Colonic mucosa (tissue), 4 donors: ENCODE measurements at regions not wholly inside any gene's neighbourhood (a gene's known extent, or its start where the extent isn't known, plus 50 kb on each side); places are given as distances from the start of the nearest gene placed in this dataset.

Source experiments
- DNase-seq: peaks from one replicate; pipeline ENCODE4 v3.0.0-alpha.2; 2020
- H3K27ac ChIP-seq: fragments of 200-600 bp; one replicate; pipeline ENCODE4 v1.8.0; 2021
- H3K27me3 ChIP-seq: fragments of 200-600 bp; one replicate; pipeline ENCODE4 v1.8.0; 2021
- H3K36me3 ChIP-seq: fragments of 200-600 bp; one replicate; pipeline ENCODE4 v1.8.0; 2021
- H3K4me1 ChIP-seq: fragments of 200-600 bp; one replicate; pipeline ENCODE4 v1.8.0; 2021; ENCODE audit warnings: mild to moderate bottlenecking
- H3K4me3 ChIP-seq: fragments of 200-600 bp; one replicate; pipeline ENCODE4 v1.8.0; 2021
- H3K9ac ChIP-seq, 2 donors: one replicate each; pipeline ENCODE4 v1.7.0; 2013; ENCODE audit warnings: control low read depth in 2 of 2, low read depth in 2 of 2, low read length in 2 of 2
- H3K9me3 ChIP-seq: fragments of 200-600 bp; one replicate; pipeline ENCODE4 v1.8.0; 2021
- CTCF ChIP-seq: fragments of 200-600 bp; IDR thresholded peaks from one replicate; pipeline ENCODE4 v1.8.0; 2022; ENCODE audit warnings: antibody characterized with exemption, mild to moderate bottlenecking
- intact Hi-C: fragments of 100-400 bp; cut with DNase I; formaldehyde crosslinking; loops from one replicate; pipeline ENCODE4 v1.14.1; 2022
- donor health status: healthy.
- donor health status: DM: no; HTN: no; CAD: no.
- donor health status: DM: no; HTN: no; CAD: no.

GRCh38 chr4:35711127-35711526, 533.2 kb downstream of the ARAP2 start:
- H3K4me1 ChIP-seq = no peaks in the 10 kb centered on the region
- no peak for TF ChIP-seq CTCF
- intact Hi-C loops = no loop called here
- no peaks in the 10 kb centered on the region for H3K9me3 ChIP-seq
- H3K27ac ChIP-seq = no peak overlapping the region
- DNase-seq = no peak
- no peak overlapping the region for H3K9ac ChIP-seq
- no peaks in the 10 kb centered on the region for H3K36me3 ChIP-seq
- H3K27me3 ChIP-seq = no peaks in the 10 kb centered on the region
- no peak overlapping the region for H3K4me3 ChIP-seq

GRCh38 chr4:35723973-35724372, 520.3 kb downstream of the ARAP2 start:
- intact Hi-C loops = no loop called here
- TF ChIP-seq CTCF = no peak
- DNase-seq = no peak
- H3K27ac ChIP-seq = no peak overlapping the region
- H3K36me3 ChIP-seq = no peaks in the 10 kb centered on the region
- H3K4me3 ChIP-seq = no peak overlapping the region
- no peaks in the 10 kb centered on the region for H3K9me3 ChIP-seq
- no peaks in the 10 kb centered on the region for H3K4me1 ChIP-seq
- H3K9ac ChIP-seq = no peak overlapping the region
- no peaks in the 10 kb centered on the region for H3K27me3 ChIP-seq

- Histone ChIP-seq H3K4me3 (no peak overlapping the region), H3K36me3 (no peaks in the 10 kb centered on the region), H3K27ac (no peak overlapping the region), H3K9ac (no peak overlapping the region), H3K4me1 (no peaks in the 10 kb centered on the region), H3K9me3 (no peaks in the 10 kb centered on the region), H3K27me3 (no peaks in the 10 kb centered on the region)
- no peak for DNase-seq
- TF ChIP-seq CTCF = no peak
- intact Hi-C loops = no loop called here
Observed at GRCh38 chr4:35725131-35725530, 519.2 kb downstream of the ARAP2 start.

- intact Hi-C loops = no loop called here
- TF ChIP-seq CTCF = no peak
- Histone ChIP-seq H3K4me3 (no peak overlapping the region), H3K27me3 (no peaks in the 10 kb centered on the region), H3K36me3 (no peaks in the 10 kb centered on the region), H3K27ac (no peak overlapping the region), H3K9ac (no peak overlapping the region), H3K4me1 (no peaks in the 10 kb centered on the region), H3K9me3 (no peaks in the 10 kb centered on the region)
- no peak for DNase-seq
Observed at GRCh38 chr4:35730414-35730813, 513.9 kb downstream of the ARAP2 start.

- TF ChIP-seq CTCF = no peak
- H3K36me3 ChIP-seq = no peaks in the 10 kb centered on the region
- no peak overlapping the region for H3K9ac ChIP-seq
- no peaks in the 10 kb centered on the region for H3K4me1 ChIP-seq
- H3K4me3 ChIP-seq = no peak overlapping the region
- DNase-seq = no peak
- no peak overlapping the region for H3K27ac ChIP-seq
- intact Hi-C loops = no loop called here
- H3K27me3 ChIP-seq = no peaks in the 10 kb centered on the region
- H3K9me3 ChIP-seq = no peaks in the 10 kb centered on the region
Observed at GRCh38 chr4:35734381-35735098, 509.8 kb downstream of the ARAP2 start.
